GM19468 (cell line): ENCODE measurements at regions not wholly inside any gene's neighbourhood (a gene's known extent, or its start where the extent isn't known, plus 50 kb on each side); places are given as distances from the start of the nearest gene placed in this dataset.
"Not testable (repeated sequence)": the region's sequence is repeated elsewhere in the genome, so short reads cannot be mapped to it uniquely, and the experiment has no call there.

Experiments used
- ATAC-seq: cut with Tn5 transposase; IDR thresholded peaks from one replicate; pipeline ENCODE4 v1.9.1; 2021; ENCODE audit warnings: mild to moderate bottlenecking, moderate library complexity, moderate number of reproducible peaks; ENCODE audit not compliant: unreplicated experiment; ENCODE audit errors: extremely low read depth

DNA sequence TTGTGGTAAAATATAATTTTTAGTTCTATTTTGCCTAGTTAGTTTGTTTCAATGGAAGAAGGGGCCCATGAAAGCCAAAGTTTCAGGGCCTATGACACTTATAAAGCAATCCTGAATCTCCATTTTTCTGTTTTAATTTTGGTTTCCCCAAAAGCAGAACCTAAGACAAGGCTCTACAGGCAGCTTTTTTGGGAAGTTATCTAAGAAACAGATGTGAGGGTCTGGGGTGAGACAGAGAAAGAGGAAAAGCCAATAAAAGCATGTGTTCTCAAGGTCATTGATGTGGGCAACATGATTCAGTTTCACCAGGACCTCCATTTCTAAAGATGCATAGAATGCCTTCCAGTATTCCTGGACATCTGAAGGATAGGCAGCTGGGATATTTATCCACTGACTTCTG lies 598.5 kb downstream of the PDCD6IP start:
- ATAC-seq, result no peak

GRCh38 chr3:34399401-34399800 lies 601.0 kb downstream of the PDCD6IP start:
- ATAC-seq, result no peak

- ATAC-seq, result no peak
Measured at GRCh38 chr3:34405159-34405558, 606.7 kb downstream of the PDCD6IP start.

DNA sequence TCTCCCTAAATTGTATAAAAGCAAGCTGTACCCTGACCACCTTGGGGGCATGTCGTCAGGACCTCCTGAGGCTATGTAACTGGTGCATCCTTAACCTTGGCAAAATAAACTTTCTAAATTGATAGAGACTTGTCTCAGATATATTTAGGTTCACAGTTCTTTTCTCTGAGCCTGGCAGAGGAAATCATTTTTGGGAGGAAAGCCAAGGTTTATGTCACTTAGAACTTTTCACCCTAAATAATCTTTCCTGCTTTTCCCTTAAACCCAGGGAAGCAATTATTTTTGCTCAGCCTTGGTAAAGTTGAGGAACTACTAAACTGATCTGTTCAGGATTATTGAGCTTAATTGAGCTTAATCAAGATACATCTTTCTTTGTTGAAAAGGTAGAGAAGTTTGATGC lies 608.9 kb downstream of the PDCD6IP start:
- no peak for ATAC-seq

DNA sequence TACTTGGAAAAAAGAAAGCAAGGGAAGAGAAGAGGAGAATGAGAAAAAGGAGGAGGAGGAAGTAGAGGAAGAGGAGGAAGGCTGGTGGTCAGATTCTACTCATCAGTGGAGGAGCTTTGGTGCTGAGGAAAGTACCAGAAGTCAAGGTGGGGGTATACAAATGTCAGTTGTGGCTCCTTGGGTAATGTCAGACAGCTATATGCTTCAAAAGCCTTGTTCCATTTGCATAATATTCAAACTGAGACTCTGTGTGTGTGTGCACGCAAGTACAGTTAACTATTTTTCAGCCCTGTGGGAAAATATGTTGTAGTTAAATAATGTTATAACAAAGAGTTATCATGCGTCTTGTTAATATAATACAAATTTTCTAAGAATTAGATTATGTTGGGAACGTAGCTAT lies 609.7 kb downstream of the PDCD6IP start:
- ATAC-seq, result no peak

DNA sequence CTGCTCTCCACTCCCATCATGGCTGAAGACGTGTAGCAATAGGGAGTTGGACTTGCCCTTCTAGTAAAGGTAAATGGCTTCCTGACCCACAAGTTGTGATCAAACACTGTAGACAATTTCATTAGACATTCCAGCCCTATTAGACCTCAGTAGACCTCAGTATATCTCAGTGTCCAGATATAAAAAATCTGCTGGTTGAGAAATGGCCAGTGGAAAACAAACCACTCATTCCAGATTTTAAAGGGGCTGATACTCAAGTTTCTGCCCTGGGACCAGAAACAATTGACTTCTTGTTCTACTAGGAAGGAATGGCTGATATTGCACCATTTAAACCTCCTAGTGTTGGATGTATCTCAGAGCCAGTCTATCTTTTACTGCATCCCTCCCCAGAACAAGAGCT lies 613.2 kb downstream of the PDCD6IP start:
- no peak for ATAC-seq

- no peak for ATAC-seq
Measured at GRCh38 chr3:34419801-34420200, 621.4 kb downstream of the PDCD6IP start.

GRCh38 chr3:34421762-34422161 lies 623.3 kb downstream of the PDCD6IP start:
- no peak for ATAC-seq

- ATAC-seq, result no peak
Measured at GRCh38 chr3:34439796-34440195, 641.4 kb downstream of the PDCD6IP start.

- no peak for ATAC-seq
Measured at GRCh38 chr3:34444137-34444536, 645.7 kb downstream of the PDCD6IP start.

- no peak for ATAC-seq
Measured at GRCh38 chr3:34449305-34449704, 650.9 kb downstream of the PDCD6IP start.

GRCh38 chr3:34463414-34463813 lies 665.0 kb downstream of the PDCD6IP start:
- ATAC-seq, result no peak

GRCh38 chr3:34464646-34465045 lies 666.2 kb downstream of the PDCD6IP start:
- no peak for ATAC-seq

- ATAC-seq, result no peak
Measured at GRCh38 chr3:34475851-34476250, 677.4 kb downstream of the PDCD6IP start.

- no peak for ATAC-seq
Measured at GRCh38 chr3:34483311-34483887, 685.0 kb downstream of the PDCD6IP start.

DNA sequence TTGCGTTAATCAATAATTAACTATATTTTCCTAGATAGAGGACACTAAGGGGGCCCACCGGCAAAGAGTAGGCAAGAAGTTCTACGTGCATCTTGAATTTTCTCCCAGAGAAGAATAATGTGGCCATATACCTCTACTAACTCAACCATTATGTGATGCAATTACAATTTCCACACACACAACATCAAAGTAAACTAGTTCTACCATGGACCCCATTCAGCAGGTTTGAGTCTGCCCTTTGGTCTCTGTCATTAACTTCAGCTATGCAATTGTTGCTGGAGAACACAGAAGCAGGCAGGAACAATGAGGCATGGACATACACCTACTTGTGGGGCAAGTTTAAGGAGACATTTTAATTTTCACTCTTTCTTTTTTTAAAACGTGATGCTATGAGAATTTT lies 705.9 kb downstream of the PDCD6IP start:
- ATAC-seq, result no peak

- no peak for ATAC-seq
Measured at GRCh38 chr3:34504775-34505174, 706.3 kb downstream of the PDCD6IP start.

DNA sequence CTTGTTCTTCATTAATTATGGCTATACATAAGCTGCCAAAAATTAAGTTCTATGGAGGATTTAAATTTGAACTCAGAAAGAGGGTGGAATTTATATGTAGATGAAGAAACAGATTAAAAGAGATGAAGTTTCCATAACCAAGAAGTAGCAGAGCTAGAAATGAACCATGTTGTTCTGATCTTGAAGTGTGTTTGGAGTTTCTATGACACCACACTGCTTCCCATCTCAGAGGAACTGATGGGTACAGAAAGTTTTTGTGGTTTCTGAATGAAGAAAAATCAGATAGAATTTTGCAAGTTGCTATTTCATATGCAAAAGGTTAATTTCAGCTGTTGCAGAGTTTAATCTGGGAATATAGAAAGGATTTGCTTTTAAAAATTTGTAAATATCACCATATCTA lies 710.3 kb downstream of the PDCD6IP start:
- no peak for ATAC-seq

- ATAC-seq, result no peak
Measured at GRCh38 chr3:34511891-34512290, 713.5 kb downstream of the PDCD6IP start.

- ATAC-seq, result not testable (repeated sequence)
Measured at GRCh38 chr3:34519008-34519407, 720.6 kb downstream of the PDCD6IP start.

DNA sequence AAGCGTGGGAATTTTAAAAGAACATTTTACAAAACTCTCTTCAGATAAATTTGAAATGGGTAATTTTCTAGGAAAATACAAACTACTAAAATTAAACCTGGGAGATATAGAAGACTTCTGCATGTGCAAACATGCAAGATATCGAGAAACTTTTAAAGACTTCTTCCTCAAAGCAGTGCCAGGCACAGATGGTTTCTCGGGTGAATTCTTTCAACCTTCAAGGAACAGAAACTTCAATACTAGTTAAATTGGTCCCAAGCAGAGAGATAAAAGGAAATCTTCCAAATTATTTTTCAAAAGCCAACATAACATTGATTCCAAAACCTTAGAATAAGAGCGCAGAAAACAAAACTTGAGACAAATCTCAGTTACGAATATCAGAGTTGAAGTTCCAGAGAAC lies 732.7 kb downstream of the PDCD6IP start:
- no peak for ATAC-seq

DNA sequence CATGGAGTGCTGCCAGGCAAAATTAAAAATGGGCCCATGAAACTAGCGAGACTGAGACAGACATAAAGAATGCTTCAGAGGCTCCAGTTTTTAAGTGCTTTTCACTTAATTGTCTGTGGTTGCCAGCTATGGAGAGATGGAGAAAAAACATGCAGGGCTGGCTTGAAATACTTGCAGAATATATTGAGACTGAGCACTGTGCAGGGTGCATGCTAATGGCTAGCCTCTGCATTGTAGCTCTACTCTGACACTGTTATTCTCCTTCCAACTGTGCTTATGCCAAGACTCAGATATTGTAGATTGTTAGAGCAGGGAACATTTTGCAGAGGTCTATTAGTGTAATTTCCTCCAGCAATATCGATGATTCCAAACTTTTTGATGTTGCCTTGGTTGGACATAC lies 735.0 kb downstream of the PDCD6IP start:
- ATAC-seq, result no peak

GRCh38 chr3:34534013-34534412 lies 735.6 kb downstream of the PDCD6IP start:
- ATAC-seq, result no peak
